ENCODE measurements at regions not wholly inside any gene's neighbourhood (a gene's known extent, or its start where the extent isn't known, plus 50 kb on each side); places are given as distances from the start of the nearest gene placed in this dataset.

DNA sequence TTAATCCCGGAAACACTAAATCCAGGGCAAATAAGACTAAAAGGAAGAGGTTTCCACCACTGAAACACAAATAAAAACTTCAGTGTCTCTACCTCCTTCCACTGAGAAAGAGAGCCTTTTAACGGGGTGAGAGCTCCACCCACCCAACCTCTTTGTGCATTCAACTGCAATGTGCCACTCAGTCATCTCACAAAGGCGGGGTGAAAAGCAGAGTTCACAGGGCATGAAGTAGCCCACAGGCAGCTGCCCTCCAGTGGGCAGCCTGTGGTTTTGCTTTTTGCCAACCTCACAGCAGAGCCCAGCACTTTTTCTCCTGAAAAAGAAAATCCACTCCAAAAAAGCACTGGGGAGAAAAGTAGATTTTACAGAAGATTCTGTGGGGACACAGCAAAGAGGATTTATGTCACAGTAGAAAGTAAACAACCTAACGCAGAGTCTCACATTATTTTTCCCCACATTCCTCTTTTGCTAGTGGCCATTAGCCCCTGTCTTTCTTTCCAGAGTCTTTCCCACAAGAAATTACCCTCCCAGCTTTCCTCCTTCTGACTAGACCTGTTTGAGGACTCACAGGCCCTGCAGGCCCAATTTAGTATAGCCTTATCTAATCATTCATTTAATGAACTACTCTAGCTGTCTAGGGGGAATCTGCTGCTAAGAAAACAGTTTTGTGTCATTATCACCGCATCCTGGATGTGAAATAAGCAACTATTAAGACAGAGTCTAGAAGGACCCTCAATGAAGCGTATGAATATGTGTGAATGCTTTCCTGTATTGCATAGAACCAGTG, 753.8 kb upstream of the FOXG1 start:
- H3K4me3 ChIP-seq (ENCODE audit: low read length), result no peak overlapping the region
- TF ChIP-seq, protein P1, sequence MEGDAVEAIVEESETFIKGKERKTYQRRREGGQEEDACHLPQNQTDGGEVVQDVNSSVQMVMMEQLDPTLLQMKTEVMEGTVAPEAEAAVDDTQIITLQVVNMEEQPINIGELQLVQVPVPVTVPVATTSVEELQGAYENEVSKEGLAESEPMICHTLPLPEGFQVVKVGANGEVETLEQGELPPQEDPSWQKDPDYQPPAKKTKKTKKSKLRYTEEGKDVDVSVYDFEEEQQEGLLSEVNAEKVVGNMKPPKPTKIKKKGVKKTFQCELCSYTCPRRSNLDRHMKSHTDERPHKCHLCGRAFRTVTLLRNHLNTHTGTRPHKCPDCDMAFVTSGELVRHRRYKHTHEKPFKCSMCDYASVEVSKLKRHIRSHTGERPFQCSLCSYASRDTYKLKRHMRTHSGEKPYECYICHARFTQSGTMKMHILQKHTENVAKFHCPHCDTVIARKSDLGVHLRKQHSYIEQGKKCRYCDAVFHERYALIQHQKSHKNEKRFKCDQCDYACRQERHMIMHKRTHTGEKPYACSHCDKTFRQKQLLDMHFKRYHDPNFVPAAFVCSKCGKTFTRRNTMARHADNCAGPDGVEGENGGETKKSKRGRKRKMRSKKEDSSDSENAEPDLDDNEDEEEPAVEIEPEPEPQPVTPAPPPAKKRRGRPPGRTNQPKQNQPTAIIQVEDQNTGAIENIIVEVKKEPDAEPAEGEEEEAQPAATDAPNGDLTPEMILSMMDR (IDR thresholded peaks at IDR 0.05; ENCODE audit: insufficient read depth, low read depth, low read length, missing control alignments), result no peak
- no peak for DNase-seq (ENCODE audit: low read depth)

- DNase-seq (ENCODE audit: low read depth), result no peak
Observed at GRCh38 chr14:28020112-28020511, 746.5 kb upstream of the FOXG1 start.

GRCh38 chr14:28023853-28024252, 742.7 kb upstream of the FOXG1 start:
- TF ChIP-seq, protein P1 (IDR thresholded peaks at IDR 0.05; ENCODE audit: insufficient read depth, low read depth, low read length, missing control alignments), result no peak
- no peak overlapping the region for H3K4me3 ChIP-seq (ENCODE audit: low read length)
- no peak for DNase-seq (ENCODE audit: low read depth)

More at GRCh38 chr14:28020112-28020511, 746.5 kb upstream of the FOXG1 start:
- TF ChIP-seq, protein P1 (IDR thresholded peaks at IDR 0.05; ENCODE audit: insufficient read depth, low read depth, low read length, missing control alignments), result no peak
- H3K4me3 ChIP-seq (ENCODE audit: low read length), result no peak overlapping the region

DNA sequence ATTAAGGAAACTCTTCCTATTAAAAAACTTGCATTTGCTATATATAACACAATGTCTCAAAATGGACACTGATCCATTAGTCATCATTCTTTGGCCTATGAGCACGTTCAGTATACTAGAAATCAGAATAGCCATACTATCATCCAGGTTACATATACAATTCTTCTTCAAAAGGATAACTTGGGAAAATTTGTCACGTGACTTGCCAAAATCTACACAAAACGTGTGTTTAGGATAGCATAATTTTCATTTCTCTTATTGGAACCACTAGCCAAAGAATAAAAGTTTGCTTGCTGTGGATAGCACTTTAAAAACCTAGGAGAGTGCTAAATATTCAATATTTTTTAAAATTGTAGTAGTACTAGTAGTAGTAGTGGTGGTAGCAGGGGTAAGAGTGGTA, 714.3 kb upstream of the FOXG1 start:
- DNase-seq (ENCODE audit: low read depth), result no peak
- no peak overlapping the region for H3K4me3 ChIP-seq (ENCODE audit: low read length)
- TF ChIP-seq, protein P1 (IDR thresholded peaks at IDR 0.05; ENCODE audit: insufficient read depth, low read depth, low read length, missing control alignments), result no peak

- no peak for DNase-seq (ENCODE audit: low read depth)
- TF ChIP-seq, protein P1 (IDR thresholded peaks at IDR 0.05; ENCODE audit: insufficient read depth, low read depth, low read length, missing control alignments), result no peak
- no peak overlapping the region for H3K4me3 ChIP-seq (ENCODE audit: low read length)
Observed at GRCh38 chr14:28055008-28055407, 711.6 kb upstream of the FOXG1 start.

DNA sequence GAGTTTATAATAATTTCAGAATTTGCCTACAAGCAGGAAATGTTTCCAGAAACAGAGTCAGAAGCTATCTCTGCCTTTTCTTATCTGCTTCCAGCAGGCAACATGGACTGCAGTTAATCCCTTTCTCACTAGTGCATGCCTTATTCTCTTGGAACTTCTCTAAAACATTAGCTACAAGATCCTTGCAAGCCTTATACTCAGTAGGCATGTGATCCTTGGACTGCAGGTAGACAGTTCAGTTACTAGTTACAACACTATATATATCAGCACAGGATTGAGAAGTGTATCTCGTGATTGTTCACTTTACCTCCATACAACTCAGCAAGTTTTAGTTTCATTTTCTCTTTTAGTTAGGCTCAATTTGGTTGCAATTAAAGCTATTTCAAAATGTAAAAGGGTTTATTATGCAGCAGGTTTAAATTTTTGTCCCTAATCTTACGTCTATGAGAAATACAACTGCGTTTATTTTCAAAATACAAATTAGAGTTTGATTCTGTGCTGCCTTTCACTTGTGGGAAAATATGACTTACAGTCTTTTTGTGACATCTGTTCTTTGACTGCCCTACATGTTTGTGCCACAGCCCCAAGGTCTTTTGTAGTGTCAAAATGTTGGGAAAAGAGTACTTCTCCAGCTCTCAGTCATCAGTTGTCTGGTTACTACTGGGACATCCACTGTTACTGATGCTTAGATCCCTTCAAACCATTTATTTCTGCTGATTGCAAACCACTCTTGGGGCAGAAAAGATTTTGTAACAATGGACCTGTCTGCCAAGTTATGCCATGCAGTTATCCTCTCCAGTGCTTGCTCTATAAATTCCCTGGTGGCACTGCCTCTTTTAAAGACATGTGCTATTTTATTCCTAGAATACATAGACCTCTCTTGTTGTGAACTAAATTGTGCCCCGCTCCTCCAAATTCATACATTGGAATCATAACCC, 709.0 kb upstream of the FOXG1 start:
- TF ChIP-seq, protein P1 (IDR thresholded peaks at IDR 0.05; ENCODE audit: insufficient read depth, low read depth, low read length, missing control alignments), result no peak
- no peak for DNase-seq (ENCODE audit: low read depth)
- H3K4me3 ChIP-seq (ENCODE audit: low read length), result no peak overlapping the region

Data from epithelial cell of esophagus (primary cell).